ENCODE measurements at regions not wholly inside any gene's neighbourhood (a gene's known extent, or its start where the extent isn't known, plus 50 kb on each side); places are given as distances from the start of the nearest gene placed in this dataset.

DNA sequence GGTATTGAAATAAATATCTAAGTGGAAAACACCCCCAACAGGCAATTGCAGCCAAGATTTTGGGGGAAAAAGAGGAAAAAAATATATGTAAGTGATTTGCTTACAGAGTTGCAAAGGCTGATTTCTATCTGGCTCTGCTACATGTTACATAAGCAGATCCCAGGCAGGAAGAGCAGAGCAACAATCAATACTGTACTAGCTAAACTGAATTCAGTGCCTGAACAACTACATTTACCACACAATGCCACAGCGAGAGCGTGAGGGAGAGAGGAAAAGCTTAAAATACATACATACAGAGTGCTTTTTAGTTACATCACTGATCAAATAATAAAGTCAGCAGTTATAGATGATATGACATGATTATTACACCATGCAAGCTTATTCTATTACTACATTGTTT, 665.6 kb upstream of the ARGLU1 start:
- H3K27ac Mint-ChIP-seq (ENCODE audit: unreplicated experiment), result no peak overlapping the region
- H3K36me3 Mint-ChIP-seq (ENCODE audit: low read depth), result no peaks in the 10 kb centered on the region
- no peak for TF ChIP-seq CTCF (conservative IDR thresholded peaks at IDR 0.05)
- H3K4me3 Mint-ChIP-seq, result no peak overlapping the region
- DNase-seq (ENCODE audit: low read depth, low spot score), result no peak
- no peaks in the 10 kb centered on the region for H3K9me3 Mint-ChIP-seq
- H3K27me3 Mint-ChIP-seq (ENCODE audit: low read depth), result peaks cover 4% of the 10 kb centered on the region
- H3K4me1 Mint-ChIP-seq, result peaks cover 5% of the 10 kb centered on the region

- H3K36me3 Mint-ChIP-seq (ENCODE audit: low read depth), result no peaks in the 10 kb centered on the region
- peaks cover 3% of the 10 kb centered on the region for H3K9me3 Mint-ChIP-seq
- no peak for DNase-seq (ENCODE audit: low read depth, low spot score)
- H3K27ac Mint-ChIP-seq (ENCODE audit: unreplicated experiment), result no peak overlapping the region
- TF ChIP-seq CTCF (conservative IDR thresholded peaks at IDR 0.05), result no peak
- H3K27me3 Mint-ChIP-seq (ENCODE audit: low read depth), result peaks cover 4% of the 10 kb centered on the region
- no peak overlapping the region for H3K4me3 Mint-ChIP-seq
- H3K4me1 Mint-ChIP-seq, result peaks cover 5% of the 10 kb centered on the region
Measured at GRCh38 chr13:107231944-107232343, 664.0 kb upstream of the ARGLU1 start.

DNA sequence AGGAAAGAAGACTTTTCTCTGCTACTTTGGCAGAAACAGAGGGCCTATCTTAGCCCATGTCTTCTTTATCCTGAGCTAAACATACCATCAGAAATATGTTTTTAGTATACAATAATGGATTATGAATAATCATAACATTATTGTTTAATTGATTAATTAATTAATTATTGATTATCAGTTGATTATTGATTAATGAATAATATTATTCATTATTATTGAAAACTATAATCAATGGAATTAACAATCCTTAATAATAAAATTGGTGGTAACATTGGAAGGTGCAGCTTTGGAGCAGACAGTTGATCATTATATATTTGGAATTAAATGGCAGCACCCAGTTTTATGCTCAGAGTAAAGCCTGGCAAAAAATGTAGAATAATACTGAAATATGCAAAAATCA, 655.9 kb upstream of the ARGLU1 start:
- no peak for DNase-seq (ENCODE audit: low read depth, low spot score)
- Mint-ChIP-seq H3K9me3 (peaks cover 3% of the 10 kb centered on the region), H3K4me3 (no peak overlapping the region), H3K27ac (ENCODE audit: unreplicated experiment) (no peak overlapping the region), H3K4me1 (peaks cover 5% of the 10 kb centered on the region), H3K27me3 (ENCODE audit: low read depth) (no peaks in the 10 kb centered on the region), H3K36me3 (ENCODE audit: low read depth) (no peaks in the 10 kb centered on the region)
- no peak for TF ChIP-seq CTCF (conservative IDR thresholded peaks at IDR 0.05)

GRCh38 chr13:107222597-107222996, 654.7 kb upstream of the ARGLU1 start:
- Mint-ChIP-seq H3K4me3 (no peak overlapping the region), H3K27me3 (ENCODE audit: low read depth) (no peaks in the 10 kb centered on the region), H3K9me3 (no peaks in the 10 kb centered on the region), H3K36me3 (ENCODE audit: low read depth) (no peaks in the 10 kb centered on the region), H3K27ac (ENCODE audit: unreplicated experiment) (no peak overlapping the region), H3K4me1 (peaks cover 5% of the 10 kb centered on the region)
- DNase-seq (ENCODE audit: low read depth, low spot score), result no peak
- TF ChIP-seq CTCF (conservative IDR thresholded peaks at IDR 0.05), result no peak

- peaks cover 9% of the 10 kb centered on the region for H3K4me1 Mint-ChIP-seq
- no peaks in the 10 kb centered on the region for H3K9me3 Mint-ChIP-seq
- H3K36me3 Mint-ChIP-seq (ENCODE audit: low read depth), result no peaks in the 10 kb centered on the region
- H3K27me3 Mint-ChIP-seq (ENCODE audit: low read depth), result no peaks in the 10 kb centered on the region
- DNase-seq (ENCODE audit: low read depth, low spot score), result no peak
- no peak overlapping the region for H3K27ac Mint-ChIP-seq (ENCODE audit: unreplicated experiment)
- H3K4me3 Mint-ChIP-seq, result no peak overlapping the region
- no peak for TF ChIP-seq CTCF (conservative IDR thresholded peaks at IDR 0.05)
Measured at GRCh38 chr13:107220245-107220644, 652.3 kb upstream of the ARGLU1 start.

GRCh38 chr13:107217251-107217650, 649.3 kb upstream of the ARGLU1 start:
- Mint-ChIP-seq H3K27ac (ENCODE audit: unreplicated experiment) (peak overlapping the region; percentile 31), H3K4me1 (peaks cover 9% of the 10 kb centered on the region), H3K27me3 (ENCODE audit: low read depth) (no peaks in the 10 kb centered on the region), H3K36me3 (ENCODE audit: low read depth) (no peaks in the 10 kb centered on the region), H3K4me3 (no peak overlapping the region), H3K9me3 (no peaks in the 10 kb centered on the region)
- TF ChIP-seq CTCF (conservative IDR thresholded peaks at IDR 0.05), result no peak
- DNase-seq (ENCODE audit: low read depth, low spot score), result no peak

Measured in neural crest cell (in vitro differentiated cells).